DND-41 (cell line): ENCODE measurements at regions not wholly inside any gene's neighbourhood (a gene's known extent, or its start where the extent isn't known, plus 50 kb on each side); places are given as distances from the start of the nearest gene placed in this dataset.

ENCODE experiments used
- EZH2 ChIP-seq: IDR thresholded peaks from 3 replicates; pipeline ENCODE4 v1.6.1; 2012; ENCODE audit warnings: borderline replicate concordance, low read depth, mild to moderate bottlenecking, moderate library complexity, low read length, inconsistent platforms; ENCODE audit not compliant: severe bottlenecking
- TF ChIP-seq, protein P1 (sequence below): IDR thresholded peaks from 2 replicates; pipeline ENCODE4 v1.5.1; 2012; ENCODE audit warnings: borderline replicate concordance, low read length, moderate library complexity, mild to moderate bottlenecking; ENCODE audit not compliant: poor library complexity, severe bottlenecking; ENCODE audit errors: extremely low read depth

DNA sequence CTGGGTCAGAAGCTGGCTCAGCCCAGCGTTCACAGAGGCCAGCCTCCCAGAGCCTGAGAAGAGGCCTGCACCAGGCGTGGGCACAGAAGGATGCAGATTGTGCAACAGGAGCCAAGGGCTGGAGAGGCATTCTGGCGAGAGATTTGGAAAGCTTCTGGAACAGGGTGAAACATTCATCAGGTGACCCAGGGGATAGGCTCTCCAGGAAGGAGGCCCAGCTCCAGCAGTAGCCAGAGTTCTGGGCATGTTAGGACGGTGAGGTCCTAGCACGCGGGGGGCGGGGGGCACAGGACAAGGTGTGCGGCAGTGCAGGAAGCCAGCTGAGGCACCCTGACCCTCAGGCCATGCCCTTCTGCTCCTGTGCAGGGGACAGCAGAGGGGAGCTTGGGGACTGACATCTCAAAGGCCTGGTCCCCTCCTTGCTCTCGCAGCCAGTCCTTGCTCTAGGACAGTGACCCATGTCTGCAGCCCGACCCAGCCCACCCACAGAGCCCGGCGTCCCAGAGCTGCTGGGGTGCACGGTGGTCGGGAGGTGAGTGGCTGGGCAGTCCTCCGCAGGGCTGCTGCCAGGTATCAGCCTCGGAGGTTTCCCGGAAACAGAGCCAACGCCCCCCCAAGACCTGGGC lies 111.7 kb upstream of the KLF13 start:
- TF ChIP-seq, protein P1, sequence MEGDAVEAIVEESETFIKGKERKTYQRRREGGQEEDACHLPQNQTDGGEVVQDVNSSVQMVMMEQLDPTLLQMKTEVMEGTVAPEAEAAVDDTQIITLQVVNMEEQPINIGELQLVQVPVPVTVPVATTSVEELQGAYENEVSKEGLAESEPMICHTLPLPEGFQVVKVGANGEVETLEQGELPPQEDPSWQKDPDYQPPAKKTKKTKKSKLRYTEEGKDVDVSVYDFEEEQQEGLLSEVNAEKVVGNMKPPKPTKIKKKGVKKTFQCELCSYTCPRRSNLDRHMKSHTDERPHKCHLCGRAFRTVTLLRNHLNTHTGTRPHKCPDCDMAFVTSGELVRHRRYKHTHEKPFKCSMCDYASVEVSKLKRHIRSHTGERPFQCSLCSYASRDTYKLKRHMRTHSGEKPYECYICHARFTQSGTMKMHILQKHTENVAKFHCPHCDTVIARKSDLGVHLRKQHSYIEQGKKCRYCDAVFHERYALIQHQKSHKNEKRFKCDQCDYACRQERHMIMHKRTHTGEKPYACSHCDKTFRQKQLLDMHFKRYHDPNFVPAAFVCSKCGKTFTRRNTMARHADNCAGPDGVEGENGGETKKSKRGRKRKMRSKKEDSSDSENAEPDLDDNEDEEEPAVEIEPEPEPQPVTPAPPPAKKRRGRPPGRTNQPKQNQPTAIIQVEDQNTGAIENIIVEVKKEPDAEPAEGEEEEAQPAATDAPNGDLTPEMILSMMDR, result no peak
- TF ChIP-seq EZH2, result no peak
